Fibroblast of the conjunctiva (primary cell): ENCODE measurements at regions not wholly inside any gene's neighbourhood (a gene's known extent, or its start where the extent isn't known, plus 50 kb on each side); places are given as distances from the start of the nearest gene placed in this dataset.
"Not testable (repeated sequence)": the region's sequence is repeated elsewhere in the genome, so short reads cannot be mapped to it uniquely, and the experiment has no call there.

Experiments used
- DNase-seq: peaks from one replicate; pipeline ENCODE4 v3.0.0-alpha.2; 2010; ENCODE audit warnings: low read depth

DNA sequence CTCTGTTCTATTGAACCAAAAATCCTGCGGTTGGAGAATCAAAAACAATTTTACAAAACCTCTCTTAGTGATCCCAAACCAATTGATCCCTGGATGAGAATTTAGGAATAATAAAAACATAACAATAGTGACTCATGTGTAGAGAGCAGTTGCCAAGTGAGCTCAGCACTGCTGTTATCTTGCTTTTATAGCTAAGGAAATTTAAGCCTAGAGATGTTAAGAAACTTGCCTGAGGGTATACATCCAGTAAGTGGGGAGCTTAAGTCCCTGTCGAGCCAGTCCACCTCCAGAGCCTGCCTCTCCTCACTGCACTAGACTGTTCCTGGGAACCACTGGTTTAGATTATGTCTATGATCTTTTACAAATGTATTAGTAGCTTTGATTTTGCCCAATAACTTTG is 358.4 kb upstream of the LMCD1 start:
- peak; percentile 51 for DNase-seq

- no peak for DNase-seq
Observed at GRCh38 chr3:8145661-8146060, 356.0 kb upstream of the LMCD1 start.

GRCh38 chr3:8147711-8148110 is 353.9 kb upstream of the LMCD1 start:
- DNase-seq, result peak; percentile 82

GRCh38 chr3:8152821-8153418 is 348.7 kb upstream of the LMCD1 start:
- no peak for DNase-seq

GRCh38 chr3:8153800-8154199 is 347.8 kb upstream of the LMCD1 start:
- no peak for DNase-seq

DNA sequence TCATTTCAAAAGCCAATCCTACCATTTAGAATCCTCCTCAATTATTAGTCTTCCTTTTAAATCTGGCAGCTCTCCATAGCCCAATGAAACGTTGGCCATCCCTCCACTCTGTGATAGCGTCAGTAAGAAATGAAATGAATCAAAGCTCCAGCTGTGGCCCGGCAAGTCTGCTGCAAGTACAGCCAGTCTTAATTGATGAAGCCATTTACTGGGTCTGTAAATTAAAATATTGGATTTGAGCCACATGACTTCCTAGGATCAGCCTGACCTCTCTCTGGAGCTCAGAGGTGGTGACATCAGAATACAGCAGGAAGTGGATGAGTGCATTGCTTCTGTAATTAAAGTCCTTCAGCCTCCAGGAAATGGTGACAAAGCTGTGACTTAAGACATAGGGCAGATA is 347.0 kb upstream of the LMCD1 start:
- DNase-seq, result no peak

DNA sequence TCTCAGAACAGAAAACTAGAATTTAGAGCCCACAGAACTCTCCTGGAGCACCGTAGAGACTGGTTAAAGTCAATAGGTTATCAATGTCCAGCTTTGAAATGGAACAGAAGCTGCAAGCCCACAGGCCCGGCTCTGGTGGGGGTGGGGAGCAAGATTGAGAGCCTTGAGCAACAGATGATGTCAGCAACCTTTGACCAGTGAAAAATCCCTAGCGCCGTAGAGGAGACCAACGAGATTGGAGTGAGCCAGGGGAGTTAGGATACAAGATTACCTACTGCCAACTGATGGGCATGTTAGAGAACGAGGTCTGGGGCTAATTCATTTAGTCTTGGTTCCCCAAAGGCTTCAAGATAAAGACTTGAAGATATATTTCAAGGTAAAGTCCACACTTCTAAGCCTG is 345.5 kb upstream of the LMCD1 start:
- no peak for DNase-seq

DNA sequence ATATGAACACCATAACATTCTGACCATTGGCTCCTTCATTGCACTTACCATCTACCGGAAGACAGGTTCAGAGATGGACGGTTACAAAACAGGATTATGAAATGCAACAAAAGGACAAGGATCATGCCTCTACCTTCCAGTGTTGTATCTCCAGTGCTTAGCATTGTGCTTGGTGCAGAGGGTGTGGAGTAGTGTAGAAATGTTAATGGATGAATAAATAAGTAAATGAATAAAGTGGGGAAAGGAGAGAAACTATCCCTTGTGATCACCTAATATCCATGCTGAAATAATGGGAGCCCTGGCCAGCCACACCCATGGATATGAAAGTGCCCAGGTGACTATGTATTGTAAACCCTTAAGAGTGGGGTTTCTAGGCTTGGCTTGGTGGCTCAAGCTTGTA is 344.8 kb upstream of the LMCD1 start:
- DNase-seq, result no peak

- DNase-seq, result no peak
Observed at GRCh38 chr3:8157640-8158039, 344.0 kb upstream of the LMCD1 start.

DNA sequence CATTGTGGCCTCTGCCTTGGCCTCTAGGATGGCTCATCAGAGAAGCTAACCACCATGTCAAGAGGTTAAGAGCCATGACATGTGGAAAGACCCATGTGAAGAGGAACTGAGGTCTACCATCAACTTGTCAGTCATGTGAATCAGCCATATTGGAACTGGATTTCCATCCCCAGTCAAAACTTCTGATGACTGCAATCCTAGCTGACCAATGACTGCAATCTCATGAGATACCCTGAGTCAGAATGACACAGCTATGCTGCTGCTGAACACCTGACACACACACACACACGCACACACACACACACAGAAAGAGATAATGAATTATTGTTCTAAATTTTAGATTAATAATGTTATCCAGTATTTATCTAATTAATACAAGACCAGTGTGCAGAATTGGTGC is 337.5 kb upstream of the LMCD1 start:
- DNase-seq, result no peak

DNA sequence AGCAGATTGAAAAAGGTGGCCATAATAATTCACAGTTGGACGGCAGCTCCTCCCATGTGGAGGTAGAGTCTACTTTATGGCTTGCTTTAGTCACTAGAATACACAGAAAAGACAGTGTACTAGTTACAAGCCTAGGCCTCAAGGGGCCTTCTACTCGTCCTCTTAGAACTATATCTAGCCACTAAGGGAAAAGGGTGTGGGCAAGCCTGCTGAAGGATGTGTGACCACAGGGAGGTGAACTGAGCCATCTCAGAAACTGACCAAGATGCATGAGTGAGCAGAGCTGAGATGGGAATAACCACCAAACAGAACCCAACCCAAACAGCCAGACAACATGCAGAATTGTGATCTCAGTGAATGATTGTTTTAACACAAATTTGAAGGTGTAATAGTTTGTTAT is 335.6 kb upstream of the LMCD1 start:
- no peak for DNase-seq

DNA sequence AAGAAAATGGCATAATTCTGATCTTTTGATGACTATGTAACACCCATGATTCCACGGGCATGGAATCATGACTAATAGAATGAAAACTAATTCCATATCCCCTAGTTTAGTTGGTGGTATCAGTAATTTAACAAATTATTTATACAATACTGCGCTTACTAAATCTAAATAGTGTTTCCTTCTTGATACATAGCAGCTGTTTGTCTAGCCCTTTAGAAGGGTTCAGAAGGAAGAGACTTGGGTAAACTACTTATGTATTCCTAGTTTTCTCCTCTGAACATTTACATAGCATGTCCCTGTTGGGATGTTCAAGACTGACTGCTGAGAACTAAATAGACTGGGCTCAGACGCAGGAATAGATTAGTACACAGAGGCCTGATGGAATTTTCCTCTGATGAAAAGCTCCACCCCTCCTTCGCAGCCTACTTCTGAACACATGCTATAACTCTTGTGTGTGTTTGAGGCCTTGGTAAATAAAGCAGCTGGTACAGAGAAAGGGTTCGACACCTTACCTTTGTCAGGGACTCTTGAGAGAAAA is 330.6 kb upstream of the LMCD1 start:
- DNase-seq, result no peak

DNA sequence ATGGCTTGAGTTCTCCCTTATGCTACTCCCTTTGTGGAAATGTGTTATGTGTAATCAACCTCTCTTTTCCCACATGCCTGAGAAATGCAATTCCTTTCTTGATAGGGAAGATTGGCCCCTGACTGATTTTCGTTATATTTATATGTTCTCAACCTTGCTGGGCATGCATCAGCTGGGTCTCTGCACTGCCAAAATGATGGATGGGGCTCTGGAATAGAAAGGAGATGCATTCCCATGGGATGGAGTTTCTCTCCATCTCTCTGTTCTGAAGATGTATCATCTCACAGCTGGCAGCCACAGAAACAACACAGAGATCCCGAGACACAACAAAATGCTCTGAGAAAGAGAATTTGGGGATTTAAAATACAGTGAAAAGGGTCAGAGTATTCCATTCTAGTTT is 327.7 kb upstream of the LMCD1 start:
- no peak for DNase-seq

GRCh38 chr3:8176759-8177483 is 324.7 kb upstream of the LMCD1 start:
- not testable (repeated sequence) for DNase-seq

- not testable (repeated sequence) for DNase-seq
Observed at GRCh38 chr3:8178516-8178915, 323.1 kb upstream of the LMCD1 start.

DNA sequence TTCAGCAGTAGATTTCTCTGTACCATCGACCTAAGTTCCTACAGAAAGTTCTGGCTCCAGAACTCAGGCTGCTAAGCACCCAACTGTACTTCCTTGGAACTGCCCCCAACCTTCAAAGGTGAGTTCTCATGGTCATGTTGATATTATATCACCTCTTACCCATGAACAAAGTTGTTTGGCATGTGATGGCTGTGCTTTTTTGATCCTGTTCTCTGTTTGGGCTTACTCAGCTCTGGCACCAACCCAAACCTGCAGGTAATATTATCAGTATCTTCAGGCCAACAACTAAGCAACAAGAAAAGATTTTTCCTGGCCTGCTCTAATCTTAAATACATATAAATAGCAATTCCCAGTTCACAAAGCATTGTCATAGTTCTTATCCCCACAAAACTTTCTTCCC is 318.7 kb upstream of the LMCD1 start:
- DNase-seq, result no peak

DNA sequence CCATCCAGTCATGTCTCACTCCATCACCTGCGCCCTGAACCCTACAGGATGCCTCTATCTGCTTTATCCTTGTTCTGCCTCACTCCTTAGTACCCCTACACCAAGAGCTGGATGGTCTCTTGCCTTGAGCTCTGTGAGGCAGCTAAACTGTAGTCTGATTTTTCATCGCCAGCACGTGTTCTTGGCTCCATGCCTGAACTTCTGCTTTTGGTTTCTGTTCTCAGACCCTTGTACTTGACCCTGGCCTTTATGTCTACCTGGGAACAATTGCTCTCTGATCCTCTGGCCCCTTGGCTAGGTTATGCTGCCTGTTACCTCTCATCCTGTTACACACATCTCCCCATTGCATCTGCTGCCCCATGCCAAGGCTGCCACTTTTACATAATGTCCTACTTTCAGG is 318.0 kb upstream of the LMCD1 start:
- no peak for DNase-seq

GRCh38 chr3:8186213-8186612 is 315.4 kb upstream of the LMCD1 start:
- DNase-seq, result no peak

DNA sequence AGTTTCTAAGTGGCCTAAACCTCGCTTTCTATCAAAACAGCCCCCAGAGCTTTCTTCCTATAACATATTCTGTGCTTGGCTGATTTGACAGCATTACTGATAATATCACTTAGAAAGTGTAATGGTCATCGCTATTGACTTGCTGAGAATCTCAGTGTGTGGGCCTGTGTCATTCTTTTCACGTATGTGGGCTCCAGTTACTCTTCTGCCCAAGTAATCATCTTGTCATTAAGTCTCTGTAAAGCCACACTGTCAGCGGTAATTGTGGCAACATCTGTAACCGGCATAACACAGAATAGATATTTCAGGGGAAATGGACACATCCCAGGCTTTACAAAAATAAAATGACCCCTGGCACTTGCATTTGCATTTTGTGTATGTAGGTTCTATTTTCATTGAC is 313.6 kb upstream of the LMCD1 start:
- no peak for DNase-seq

DNA sequence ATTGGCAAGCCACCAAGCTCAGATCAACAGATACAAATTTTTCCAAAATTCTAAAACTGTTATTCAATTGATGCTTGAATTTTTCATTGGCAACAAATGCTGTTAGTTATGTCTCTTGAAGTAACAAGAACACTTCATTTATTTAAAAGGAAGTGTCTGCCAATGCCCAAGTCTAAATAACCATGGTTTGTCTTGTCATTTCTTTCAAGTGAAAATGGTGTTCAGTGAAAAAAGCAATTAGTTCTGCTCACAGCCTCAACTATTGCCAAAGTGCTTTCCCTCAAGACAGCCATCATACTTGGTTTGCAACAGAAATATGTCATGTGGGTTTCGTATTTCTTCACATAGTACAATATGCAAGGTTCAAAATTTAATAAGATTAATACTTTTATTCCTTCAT is 312.6 kb upstream of the LMCD1 start:
- no peak for DNase-seq

GRCh38 chr3:8191406-8191805 is 310.2 kb upstream of the LMCD1 start:
- no peak for DNase-seq

- DNase-seq, result no peak
Observed at GRCh38 chr3:8197384-8197783, 304.2 kb upstream of the LMCD1 start.

DNA sequence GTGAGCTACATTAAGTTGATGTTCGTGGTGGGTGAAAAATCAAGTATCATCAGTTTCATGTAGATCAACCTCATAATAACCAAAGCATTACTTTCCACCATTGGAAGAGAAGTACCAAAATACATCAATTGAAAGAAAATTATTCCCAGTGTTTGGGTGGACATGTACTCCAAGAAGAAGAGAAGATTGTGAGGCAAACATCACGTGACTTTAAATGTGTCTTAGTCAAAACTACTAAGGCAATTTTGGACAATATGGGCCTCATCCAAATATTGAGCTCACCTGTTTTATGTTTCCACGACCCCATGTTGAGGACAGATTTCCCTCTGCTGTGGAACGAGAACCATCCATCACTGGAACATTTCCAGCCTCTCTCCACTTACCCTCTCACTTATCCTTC is 303.0 kb upstream of the LMCD1 start:
- no peak for DNase-seq

DNA sequence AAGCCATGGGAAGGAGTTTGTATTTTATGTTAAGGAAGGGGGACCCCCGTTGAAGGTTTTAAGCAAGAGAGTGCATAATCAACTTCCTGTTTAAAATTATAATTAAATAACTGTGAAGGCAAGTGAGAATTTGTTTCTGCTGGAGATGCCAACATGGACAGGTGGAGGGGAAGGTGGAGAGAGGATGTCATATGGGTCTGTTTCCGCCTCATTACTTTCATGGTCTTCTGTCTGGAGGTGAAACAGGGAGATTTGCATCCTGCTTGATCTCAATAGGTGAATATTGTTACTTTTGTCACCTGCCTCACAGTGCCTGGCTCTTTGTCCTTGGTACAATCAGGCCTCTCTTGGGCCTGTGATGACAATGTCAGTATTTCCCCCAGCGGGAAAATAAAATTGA is 300.6 kb upstream of the LMCD1 start:
- no peak for DNase-seq
